PC-3 (cell line): ENCODE measurements at regions not wholly inside any gene's neighbourhood (a gene's known extent, or its start where the extent isn't known, plus 50 kb on each side); places are given as distances from the start of the nearest gene placed in this dataset.

Experiments
- CTCF ChIP-seq: fragments of 300-600 bp; sonication (generic); conservative IDR thresholded peaks from 2 replicates; pipeline ENCODE4 v1.5.1; 2017; ENCODE audit warnings: antibody characterized with exemption, low read depth, mild to moderate bottlenecking, low read length
- EZH2 ChIP-seq: fragments of 300-600 bp; sonication (generic); IDR thresholded peaks from one replicate; pipeline ENCODE4 v1.6.1; 2017; ENCODE audit warnings: antibody characterized with exemption, mild to moderate bottlenecking, low read length; ENCODE audit not compliant: unreplicated experiment

GRCh38 chr5:164335837-164336236 lies 830.4 kb downstream of the MAT2B start:
- no peak for TF ChIP-seq CTCF
- no peak for TF ChIP-seq EZH2
